ENCODE measurements at regions not wholly inside any gene's neighbourhood (a gene's known extent, or its start where the extent isn't known, plus 50 kb on each side); places are given as distances from the start of the nearest gene placed in this dataset.

GRCh38 chr2:146024212-146024743 lies 1504.4 kb upstream of the ZEB2 start:
- ChIA-PET POLR2A (ENCODE audit: unreplicated experiment) (no interaction called here), CTCF (no interaction called here)
- H3K27me3 ChIP-seq (ENCODE audit: low read length): no peaks in the 10 kb centered on the region
- no peaks in the 10 kb centered on the region for H3K4me1 ChIP-seq (ENCODE audit: insufficient read depth, low read length)
- H3K9me2 ChIP-seq (replicated peaks; ENCODE audit: low read length): no peaks in the 10 kb centered on the region
- DNase-seq (no peak), ATAC-seq (no peak)
- intact Hi-C loops (cut with micrococcal nuclease): no loop called here
- no peaks in the 10 kb centered on the region for H3K36me3 ChIP-seq (ENCODE audit: low read depth, low read length)
- TF ChIP-seq, protein P1, sequence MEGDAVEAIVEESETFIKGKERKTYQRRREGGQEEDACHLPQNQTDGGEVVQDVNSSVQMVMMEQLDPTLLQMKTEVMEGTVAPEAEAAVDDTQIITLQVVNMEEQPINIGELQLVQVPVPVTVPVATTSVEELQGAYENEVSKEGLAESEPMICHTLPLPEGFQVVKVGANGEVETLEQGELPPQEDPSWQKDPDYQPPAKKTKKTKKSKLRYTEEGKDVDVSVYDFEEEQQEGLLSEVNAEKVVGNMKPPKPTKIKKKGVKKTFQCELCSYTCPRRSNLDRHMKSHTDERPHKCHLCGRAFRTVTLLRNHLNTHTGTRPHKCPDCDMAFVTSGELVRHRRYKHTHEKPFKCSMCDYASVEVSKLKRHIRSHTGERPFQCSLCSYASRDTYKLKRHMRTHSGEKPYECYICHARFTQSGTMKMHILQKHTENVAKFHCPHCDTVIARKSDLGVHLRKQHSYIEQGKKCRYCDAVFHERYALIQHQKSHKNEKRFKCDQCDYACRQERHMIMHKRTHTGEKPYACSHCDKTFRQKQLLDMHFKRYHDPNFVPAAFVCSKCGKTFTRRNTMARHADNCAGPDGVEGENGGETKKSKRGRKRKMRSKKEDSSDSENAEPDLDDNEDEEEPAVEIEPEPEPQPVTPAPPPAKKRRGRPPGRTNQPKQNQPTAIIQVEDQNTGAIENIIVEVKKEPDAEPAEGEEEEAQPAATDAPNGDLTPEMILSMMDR (conservative IDR thresholded peaks at IDR 0.05; ENCODE audit: low read depth, low read length): no peak
- no peak for TF ChIP-seq EZH2 (IDR thresholded peaks at IDR 0.05; ENCODE audit: low read length, unreplicated experiment)
- no peak for TF ChIP-seq EZH2phosphoT487 (IDR thresholded peaks at IDR 0.05; ENCODE audit: borderline replicate concordance, low read length)
- H4K20me1 ChIP-seq (ENCODE audit: low read length): no peaks in the 10 kb centered on the region
- H3K4me3 ChIP-seq (ENCODE audit: low read length): no peak overlapping the region
- no peak overlapping the region for H3K27ac ChIP-seq (ENCODE audit: low read length)
- no peaks in the 10 kb centered on the region for H3K9me3 ChIP-seq (ENCODE audit: low read length)
- BruUV-seq (replicated peaks): no TSS peak
- no peaks in the 10 kb centered on the region for H3K79me2 ChIP-seq (ENCODE audit: low read length)
- H3F3A ChIP-seq (ENCODE audit: low read length, unreplicated experiment): no peaks in the 10 kb centered on the region
- no peak overlapping the region for H3K9ac ChIP-seq (ENCODE audit: low read length)
- H3K4me2 ChIP-seq (ENCODE audit: low read length): no peak overlapping the region
- no peak overlapping the region for H2AFZ ChIP-seq (ENCODE audit: low read length)

DNA sequence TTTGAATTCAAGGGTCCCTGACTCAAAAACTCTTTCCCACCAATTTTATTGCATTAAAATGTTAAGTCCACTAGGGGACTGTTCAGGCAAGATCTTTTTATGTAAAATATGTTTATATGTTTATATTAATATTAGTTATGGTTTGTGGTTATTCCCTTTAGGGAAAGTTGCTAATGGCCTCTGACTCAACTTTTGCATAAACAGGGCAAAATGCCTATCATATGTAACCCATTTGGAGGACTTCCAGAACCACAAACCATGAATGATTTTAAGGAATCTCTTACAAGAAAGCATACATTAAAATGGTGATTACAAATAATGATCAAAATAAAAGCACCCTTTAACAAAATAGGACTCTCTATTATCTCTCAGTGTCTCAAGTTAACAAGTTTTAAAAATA lies 1484.5 kb upstream of the ZEB2 start:
- CTCF ChIA-PET: no interaction called here

DNA sequence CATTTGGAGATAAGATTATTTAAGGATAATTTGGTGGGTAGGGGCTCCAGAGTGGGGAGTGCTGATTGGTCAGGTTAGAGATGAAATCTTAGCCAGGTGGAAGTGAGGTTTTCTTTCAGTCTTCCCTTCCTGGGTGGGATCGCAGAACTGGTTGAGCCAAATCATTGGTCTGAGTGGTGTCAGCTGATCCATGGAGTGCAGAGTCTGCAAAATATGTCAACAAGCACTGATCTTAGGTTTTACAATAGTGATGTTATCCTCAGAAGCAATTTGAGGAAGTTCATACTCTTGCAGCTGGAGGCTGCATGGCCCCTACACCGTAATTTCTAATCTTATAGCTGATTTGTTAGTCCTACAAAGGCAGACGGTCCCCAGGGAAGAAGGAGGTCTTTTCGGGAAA lies 1483.4 kb upstream of the ZEB2 start:
- ATAC-seq (no peak), DNase-seq (no peak)
- ChIA-PET POLR2A (ENCODE audit: unreplicated experiment) (interaction anchor here (0.6 kb wide), 1 partner anchor 137 kb away, joined by 4 read pairs; no protein-coding TSS in a partner anchor), CTCF (no interaction called here)
- no peak overlapping the region for H3K9ac ChIP-seq (ENCODE audit: low read length)
- no peaks in the 10 kb centered on the region for H3K27me3 ChIP-seq (ENCODE audit: low read length)
- H3K9me2 ChIP-seq (replicated peaks; ENCODE audit: low read length): no peaks in the 10 kb centered on the region
- H4K20me1 ChIP-seq (ENCODE audit: low read length): no peaks in the 10 kb centered on the region
- H2AFZ ChIP-seq (ENCODE audit: low read length): no peak overlapping the region
- H3K4me1 ChIP-seq (ENCODE audit: insufficient read depth, low read length): no peaks in the 10 kb centered on the region
- no peaks in the 10 kb centered on the region for H3F3A ChIP-seq (ENCODE audit: low read length, unreplicated experiment)
- no peak overlapping the region for H3K4me3 ChIP-seq (ENCODE audit: low read length)
- no peak overlapping the region for H3K4me2 ChIP-seq (ENCODE audit: low read length)
- H3K79me2 ChIP-seq (ENCODE audit: low read length): no peaks in the 10 kb centered on the region
- no TSS peak for BruUV-seq (replicated peaks)
- no peaks in the 10 kb centered on the region for H3K9me3 ChIP-seq (ENCODE audit: low read length)
- TF ChIP-seq, protein P1 (conservative IDR thresholded peaks at IDR 0.05; ENCODE audit: low read depth, low read length): no peak
- TF ChIP-seq EZH2 (IDR thresholded peaks at IDR 0.05; ENCODE audit: low read length, unreplicated experiment): no peak
- TF ChIP-seq EZH2phosphoT487 (IDR thresholded peaks at IDR 0.05; ENCODE audit: borderline replicate concordance, low read length): no peak
- H3K36me3 ChIP-seq (ENCODE audit: low read depth, low read length): no peaks in the 10 kb centered on the region
- intact Hi-C loops (cut with micrococcal nuclease): no loop called here
- no peak overlapping the region for H3K27ac ChIP-seq (ENCODE audit: low read length)

More for the DNA sequence above, 1484.5 kb upstream of the ZEB2 start:
- Histone ChIP-seq H3K9me3 (ENCODE audit: low read length) (no peaks in the 10 kb centered on the region), H3K27ac (ENCODE audit: low read length) (no peak overlapping the region), H3K79me2 (ENCODE audit: low read length) (no peaks in the 10 kb centered on the region), H4K20me1 (ENCODE audit: low read length) (no peaks in the 10 kb centered on the region), H3K4me2 (ENCODE audit: low read length) (no peak overlapping the region), H3K9ac (ENCODE audit: low read length) (no peak overlapping the region), H3K9me2 (replicated peaks; ENCODE audit: low read length) (no peaks in the 10 kb centered on the region), H2AFZ (ENCODE audit: low read length) (no peak overlapping the region), H3F3A (ENCODE audit: low read length, unreplicated experiment) (no peaks in the 10 kb centered on the region), H3K4me1 (ENCODE audit: insufficient read depth, low read length) (no peaks in the 10 kb centered on the region), H3K27me3 (ENCODE audit: low read length) (no peaks in the 10 kb centered on the region), H3K4me3 (ENCODE audit: low read length) (no peak overlapping the region), H3K36me3 (ENCODE audit: low read depth, low read length) (no peaks in the 10 kb centered on the region)
- DNase-seq: peak; percentile 88
- TF ChIP-seq, protein P1 (conservative IDR thresholded peaks at IDR 0.05; ENCODE audit: low read depth, low read length): peak; percentile 26; the same call in 1 of the 2 replicates
- TF ChIP-seq EZH2phosphoT487 (IDR thresholded peaks at IDR 0.05; ENCODE audit: borderline replicate concordance, low read length): no peak
- no peak for TF ChIP-seq EZH2 (IDR thresholded peaks at IDR 0.05; ENCODE audit: low read length, unreplicated experiment)
- intact Hi-C loops (cut with micrococcal nuclease): no loop called here
- ATAC-seq: peak; percentile 49; the same call in 1 of the 2 replicates
- no TSS peak for BruUV-seq (replicated peaks)
- POLR2A ChIA-PET (ENCODE audit: unreplicated experiment): no interaction called here

Measured in PC-3 (cell line).